H1 (cell line): ENCODE measurements at regions not wholly inside any gene's neighbourhood (a gene's known extent, or its start where the extent isn't known, plus 50 kb on each side); places are given as distances from the start of the nearest gene placed in this dataset.

Source experiments
- ASH2L ChIP-seq: fragments of 200-600, 300-600 bp; sonication (generic); IDR thresholded peaks from one replicate; pipeline ENCODE4 v1.7.1; 2017; ENCODE audit warnings: low read length
- BACH1 ChIP-seq: IDR thresholded peaks from 2 replicates; pipeline ENCODE4 v1.6.1; 2012; ENCODE audit warnings: low read length, improper control_type of control experiment
- EZH2 ChIP-seq: fragments of 200-600 bp; sonication (generic); IDR thresholded peaks from 2 replicates; pipeline ENCODE4 v1.7.1; 2012; ENCODE audit warnings: low read depth, mild to moderate bottlenecking, moderate library complexity, low read length, inconsistent platforms; ENCODE audit not compliant: severe bottlenecking
- JUN ChIP-seq: IDR thresholded peaks from 2 replicates; pipeline ENCODE4 v1.6.1; 2011; ENCODE audit warnings: low read depth, mild to moderate bottlenecking, improper control_type of control experiment, low read length
- POLR2A ChIP-seq, 2 experiments: IDR thresholded peaks; 1 replicate in 1 of 2; 2 replicates in 1 of 2; pipeline ENCODE4 v1.6.1; 2011; ENCODE audit warnings: low read depth in 2 of 2, low read length in 2 of 2, mild to moderate bottlenecking in 2 of 2; ENCODE audit errors: control extremely low read depth in 1 of 2
- POLR2AphosphoS5 ChIP-seq: IDR thresholded peaks from 2 replicates; pipeline ENCODE4 v1.6.1; 2011; ENCODE audit warnings: low read depth, low read length
- RAD21 ChIP-seq, 2 experiments: IDR thresholded peaks in 1 of 2; conservative IDR thresholded peaks in 1 of 2; 2 replicates each; pipeline ENCODE4 v1.6.1; 2011; ENCODE audit warnings: low read depth in 2 of 2, low read length in 2 of 2, improper control_type of control experiment in 1 of 2, inconsistent platforms in 1 of 2, mild to moderate bottlenecking in 1 of 2, moderate library complexity in 1 of 2
- SP1 ChIP-seq: IDR thresholded peaks from 2 replicates; pipeline ENCODE4 v1.6.1; 2011; ENCODE audit warnings: low read depth, low read length
- TAF1 ChIP-seq: IDR thresholded peaks from 2 replicates; pipeline ENCODE4 v1.6.1; 2011; ENCODE audit warnings: mild to moderate bottlenecking, low read depth, low read length
- TF ChIP-seq, protein P1 (sequence below), 3 experiments: IDR thresholded peaks; 1 replicate in 2 of 3; 2 replicates in 1 of 3; pipeline versions ENCODE4 v1.5.1 to v1.6.1; 2011; ENCODE audit warnings: low read length in 3 of 3, mild to moderate bottlenecking in 3 of 3, inconsistent platforms in 2 of 3, low read depth in 1 of 3, moderate library complexity in 1 of 3; ENCODE audit not compliant: insufficient read depth in 1 of 3; ENCODE audit errors: control extremely low read depth in 1 of 3
- TF ChIP-seq, protein P2 (sequence below): IDR thresholded peaks from 2 replicates; pipeline ENCODE4 v1.6.1; 2012; ENCODE audit warnings: inconsistent platforms
- TF ChIP-seq, protein P3 (sequence below): IDR thresholded peaks from 2 replicates; pipeline ENCODE4 v1.6.1; 2011; ENCODE audit warnings: low read length, improper control_type of control experiment

DNA sequence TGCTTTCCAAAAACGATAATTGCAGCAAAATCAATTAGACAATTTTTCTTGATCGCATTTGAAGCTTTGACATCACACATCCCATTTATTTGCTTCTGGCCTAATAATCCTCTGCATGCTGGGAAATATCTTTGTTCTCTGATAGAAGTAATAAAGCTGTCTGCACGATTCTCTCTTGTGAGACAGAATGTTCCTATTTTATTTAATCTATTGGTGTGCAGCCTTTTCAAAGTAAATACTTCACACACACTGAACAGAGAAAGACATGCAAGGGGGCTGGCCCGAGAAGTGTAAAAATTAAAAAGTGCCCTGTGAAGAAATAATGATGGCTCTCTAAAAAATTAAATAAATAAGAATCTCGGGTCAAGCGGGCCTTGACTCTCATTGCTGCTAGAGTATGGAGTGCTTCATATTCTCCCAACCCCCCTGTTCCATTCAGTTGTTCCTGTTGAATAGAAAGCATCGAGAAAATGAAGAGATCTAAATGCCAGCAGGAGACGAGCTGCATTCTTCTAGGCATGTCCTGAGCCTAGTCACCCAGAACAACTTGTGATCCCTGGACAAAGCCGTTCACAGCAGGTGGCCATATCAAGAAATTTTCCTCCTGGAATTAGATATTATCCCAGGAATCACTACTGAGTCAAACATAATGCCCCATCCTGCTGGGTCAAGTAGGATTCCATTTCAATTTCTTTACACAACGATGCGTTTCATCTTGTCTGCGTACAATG, 625.9 kb upstream of the EPHA7 start:
- TF ChIP-seq TAF1 (no peak), RAD21 (IDR thresholded peaks at IDR 0.05 in 1 of 2, conservative IDR thresholded peaks at IDR 0.05 in 1 of 2; ENCODE audit: low read depth in 2 of 2, low read length in 2 of 2) (no peak), ASH2L (no peak), SP1 (no peak), BACH1 (no peak), EZH2 (no peak), JUN (no peak), POLR2A (IDR thresholded peaks at IDR 0.05; ENCODE audit: control extremely low read depth in 1 of 2, low read depth in 2 of 2, low read length in 2 of 2) (no peak), POLR2AphosphoS5 (no peak)
- TF ChIP-seq, protein P1, sequence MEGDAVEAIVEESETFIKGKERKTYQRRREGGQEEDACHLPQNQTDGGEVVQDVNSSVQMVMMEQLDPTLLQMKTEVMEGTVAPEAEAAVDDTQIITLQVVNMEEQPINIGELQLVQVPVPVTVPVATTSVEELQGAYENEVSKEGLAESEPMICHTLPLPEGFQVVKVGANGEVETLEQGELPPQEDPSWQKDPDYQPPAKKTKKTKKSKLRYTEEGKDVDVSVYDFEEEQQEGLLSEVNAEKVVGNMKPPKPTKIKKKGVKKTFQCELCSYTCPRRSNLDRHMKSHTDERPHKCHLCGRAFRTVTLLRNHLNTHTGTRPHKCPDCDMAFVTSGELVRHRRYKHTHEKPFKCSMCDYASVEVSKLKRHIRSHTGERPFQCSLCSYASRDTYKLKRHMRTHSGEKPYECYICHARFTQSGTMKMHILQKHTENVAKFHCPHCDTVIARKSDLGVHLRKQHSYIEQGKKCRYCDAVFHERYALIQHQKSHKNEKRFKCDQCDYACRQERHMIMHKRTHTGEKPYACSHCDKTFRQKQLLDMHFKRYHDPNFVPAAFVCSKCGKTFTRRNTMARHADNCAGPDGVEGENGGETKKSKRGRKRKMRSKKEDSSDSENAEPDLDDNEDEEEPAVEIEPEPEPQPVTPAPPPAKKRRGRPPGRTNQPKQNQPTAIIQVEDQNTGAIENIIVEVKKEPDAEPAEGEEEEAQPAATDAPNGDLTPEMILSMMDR (IDR thresholded peaks at IDR 0.05; ENCODE audit: control extremely low read depth in 1 of 3, insufficient read depth in 1 of 3, low read depth in 1 of 3, low read length in 3 of 3): no peak
- TF ChIP-seq, protein P2, sequence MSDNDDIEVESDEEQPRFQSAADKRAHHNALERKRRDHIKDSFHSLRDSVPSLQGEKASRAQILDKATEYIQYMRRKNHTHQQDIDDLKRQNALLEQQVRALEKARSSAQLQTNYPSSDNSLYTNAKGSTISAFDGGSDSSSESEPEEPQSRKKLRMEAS: no peak
- TF ChIP-seq, protein P3, sequence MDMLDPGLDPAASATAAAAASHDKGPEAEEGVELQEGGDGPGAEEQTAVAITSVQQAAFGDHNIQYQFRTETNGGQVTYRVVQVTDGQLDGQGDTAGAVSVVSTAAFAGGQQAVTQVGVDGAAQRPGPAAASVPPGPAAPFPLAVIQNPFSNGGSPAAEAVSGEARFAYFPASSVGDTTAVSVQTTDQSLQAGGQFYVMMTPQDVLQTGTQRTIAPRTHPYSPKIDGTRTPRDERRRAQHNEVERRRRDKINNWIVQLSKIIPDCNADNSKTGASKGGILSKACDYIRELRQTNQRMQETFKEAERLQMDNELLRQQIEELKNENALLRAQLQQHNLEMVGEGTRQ: no peak
